Upper lobe of left lung (tissue), 4 donors: ENCODE measurements at regions not wholly inside any gene's neighbourhood (a gene's known extent, or its start where the extent isn't known, plus 50 kb on each side); places are given as distances from the start of the nearest gene placed in this dataset.

Experiments used
- POLR2A ChIP-seq, 4 donors: fragments of 450-650 bp; IDR thresholded peaks; one replicate each; pipeline ENCODE4 v1.5.1; 2016 to 2017; ENCODE audit warnings: antibody characterized with exemption in 4 of 4, mild to moderate bottlenecking in 2 of 4
- POLR2AphosphoS5 ChIP-seq, 2 donors: sonication (generic); formaldehyde crosslinking; IDR thresholded peaks; one replicate each; pipeline ENCODE4 v1.5.1; 2017; ENCODE audit warnings: antibody characterized with exemption in 2 of 2
- TF ChIP-seq, protein P1 (sequence below), 6 experiments: fragments of 450-650 bp in 4 of 6; fragments of 200-600 bp in 2 of 6; sonication (generic) in 2 of 6; IDR thresholded peaks; one replicate each; pipeline ENCODE4 v1.5.1; 2016 to 2019; ENCODE audit warnings: antibody characterized with exemption in 6 of 6

- TF ChIP-seq POLR2A (IDR thresholded peaks at IDR 0.05): no peak
- TF ChIP-seq, protein P1, sequence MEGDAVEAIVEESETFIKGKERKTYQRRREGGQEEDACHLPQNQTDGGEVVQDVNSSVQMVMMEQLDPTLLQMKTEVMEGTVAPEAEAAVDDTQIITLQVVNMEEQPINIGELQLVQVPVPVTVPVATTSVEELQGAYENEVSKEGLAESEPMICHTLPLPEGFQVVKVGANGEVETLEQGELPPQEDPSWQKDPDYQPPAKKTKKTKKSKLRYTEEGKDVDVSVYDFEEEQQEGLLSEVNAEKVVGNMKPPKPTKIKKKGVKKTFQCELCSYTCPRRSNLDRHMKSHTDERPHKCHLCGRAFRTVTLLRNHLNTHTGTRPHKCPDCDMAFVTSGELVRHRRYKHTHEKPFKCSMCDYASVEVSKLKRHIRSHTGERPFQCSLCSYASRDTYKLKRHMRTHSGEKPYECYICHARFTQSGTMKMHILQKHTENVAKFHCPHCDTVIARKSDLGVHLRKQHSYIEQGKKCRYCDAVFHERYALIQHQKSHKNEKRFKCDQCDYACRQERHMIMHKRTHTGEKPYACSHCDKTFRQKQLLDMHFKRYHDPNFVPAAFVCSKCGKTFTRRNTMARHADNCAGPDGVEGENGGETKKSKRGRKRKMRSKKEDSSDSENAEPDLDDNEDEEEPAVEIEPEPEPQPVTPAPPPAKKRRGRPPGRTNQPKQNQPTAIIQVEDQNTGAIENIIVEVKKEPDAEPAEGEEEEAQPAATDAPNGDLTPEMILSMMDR (IDR thresholded peaks at IDR 0.05): no peak
- TF ChIP-seq POLR2AphosphoS5 (IDR thresholded peaks at IDR 0.05): no peak
These were observed 374.9 kb upstream of the AADAT start for GRCh38 chr4:170464614-170465197.
